ENCODE measurements at regions not wholly inside any gene's neighbourhood (a gene's known extent, or its start where the extent isn't known, plus 50 kb on each side); places are given as distances from the start of the nearest gene placed in this dataset.

GRCh38 chr6:56345376-56345995, 98.1 kb upstream of the COL21A1 start:
- TF ChIP-seq CTCF (IDR thresholded peaks at IDR 0.05) = no peak
- TF ChIP-seq POLR2A (IDR thresholded peaks at IDR 0.05) = no peak

All from body of pancreas (tissue), 4 donors.